GM12872 (cell line): ENCODE measurements at regions not wholly inside any gene's neighbourhood (a gene's known extent, or its start where the extent isn't known, plus 50 kb on each side); places are given as distances from the start of the nearest gene placed in this dataset.

Source experiments
- TF ChIP-seq, protein P1 (sequence below): IDR thresholded peaks from 3 replicates; pipeline ENCODE4 v1.5.1; 2011; ENCODE audit warnings: low read depth, mild to moderate bottlenecking, low read length, moderate library complexity; ENCODE audit not compliant: insufficient read depth

DNA sequence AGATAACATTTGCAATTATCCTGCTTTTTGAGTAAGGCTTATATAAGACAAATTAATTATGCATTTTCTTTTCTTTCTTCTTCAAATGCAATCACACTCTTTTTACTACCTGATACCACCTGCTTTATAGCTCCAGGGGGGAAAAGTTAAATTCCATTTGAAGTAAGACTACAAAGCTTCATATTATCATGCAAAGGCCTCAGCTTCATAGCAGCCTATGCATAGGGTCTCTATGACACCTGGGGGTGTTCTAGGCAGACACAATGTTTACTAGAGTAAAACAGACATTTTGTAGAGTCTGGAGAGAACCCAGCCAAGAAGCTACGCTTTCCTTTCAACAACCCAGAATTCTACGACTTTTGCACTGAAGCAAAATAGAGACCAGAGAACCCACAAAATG is 148.0 kb downstream of the MCHR2 start:
- TF ChIP-seq, protein P1, sequence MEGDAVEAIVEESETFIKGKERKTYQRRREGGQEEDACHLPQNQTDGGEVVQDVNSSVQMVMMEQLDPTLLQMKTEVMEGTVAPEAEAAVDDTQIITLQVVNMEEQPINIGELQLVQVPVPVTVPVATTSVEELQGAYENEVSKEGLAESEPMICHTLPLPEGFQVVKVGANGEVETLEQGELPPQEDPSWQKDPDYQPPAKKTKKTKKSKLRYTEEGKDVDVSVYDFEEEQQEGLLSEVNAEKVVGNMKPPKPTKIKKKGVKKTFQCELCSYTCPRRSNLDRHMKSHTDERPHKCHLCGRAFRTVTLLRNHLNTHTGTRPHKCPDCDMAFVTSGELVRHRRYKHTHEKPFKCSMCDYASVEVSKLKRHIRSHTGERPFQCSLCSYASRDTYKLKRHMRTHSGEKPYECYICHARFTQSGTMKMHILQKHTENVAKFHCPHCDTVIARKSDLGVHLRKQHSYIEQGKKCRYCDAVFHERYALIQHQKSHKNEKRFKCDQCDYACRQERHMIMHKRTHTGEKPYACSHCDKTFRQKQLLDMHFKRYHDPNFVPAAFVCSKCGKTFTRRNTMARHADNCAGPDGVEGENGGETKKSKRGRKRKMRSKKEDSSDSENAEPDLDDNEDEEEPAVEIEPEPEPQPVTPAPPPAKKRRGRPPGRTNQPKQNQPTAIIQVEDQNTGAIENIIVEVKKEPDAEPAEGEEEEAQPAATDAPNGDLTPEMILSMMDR: no peak

DNA sequence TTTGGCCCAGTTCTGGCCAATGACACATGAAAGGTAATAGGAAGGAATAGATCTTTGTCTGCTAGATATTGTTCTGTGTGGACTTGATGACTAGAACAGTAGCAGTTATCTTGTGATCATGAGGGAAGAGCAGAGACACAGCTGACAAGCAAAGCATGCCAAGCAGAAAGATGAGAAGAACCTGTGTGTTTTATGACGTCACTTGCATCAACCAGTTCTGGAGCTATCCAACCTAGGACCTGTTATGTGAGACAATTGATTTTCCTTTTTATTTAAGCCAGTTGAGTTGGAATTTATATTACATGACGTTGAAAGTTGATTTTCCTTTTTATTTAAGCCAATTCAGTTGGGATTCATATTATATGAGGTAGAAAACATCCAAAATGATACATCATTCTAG is 143.2 kb downstream of the MCHR2 start:
- TF ChIP-seq, protein P1: no peak

DNA sequence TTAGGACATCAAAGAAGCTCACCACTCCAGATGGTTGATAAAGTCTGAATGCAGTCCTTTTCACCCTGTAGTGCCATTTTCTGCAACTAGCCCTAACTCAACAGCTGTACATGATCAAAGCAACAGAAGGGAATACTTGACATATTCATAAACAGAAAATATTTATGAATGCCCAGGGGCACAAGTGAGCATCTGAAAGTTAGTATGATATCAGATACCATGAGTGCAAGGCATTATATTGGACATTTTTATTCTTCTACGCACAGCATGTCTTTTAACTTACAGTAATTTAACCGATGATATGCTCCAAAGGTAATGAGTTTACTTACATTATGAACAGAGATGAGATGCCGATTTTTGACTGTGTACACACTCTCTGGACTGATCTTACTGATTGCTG is 142.0 kb downstream of the MCHR2 start:
- TF ChIP-seq, protein P1: no peak

DNA sequence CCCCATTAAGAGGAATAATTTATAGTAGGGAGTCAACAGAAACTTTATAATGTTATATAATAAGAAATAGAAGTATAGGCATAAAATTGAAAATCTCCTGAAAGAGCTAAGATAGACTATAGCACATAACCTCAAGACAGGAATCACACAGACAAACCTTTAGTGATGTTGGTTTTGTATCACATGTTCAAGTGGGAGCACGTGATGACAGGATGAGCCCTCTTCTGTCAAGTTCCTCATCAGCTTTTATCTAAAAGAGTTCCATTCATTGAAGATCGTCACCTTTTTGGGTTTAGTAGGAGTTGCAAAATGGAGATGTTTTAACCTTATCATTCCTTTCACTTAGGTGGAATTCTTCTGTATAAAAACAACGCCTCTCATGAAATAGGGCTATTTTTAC is 127.0 kb downstream of the MCHR2 start:
- TF ChIP-seq, protein P1: no peak

DNA sequence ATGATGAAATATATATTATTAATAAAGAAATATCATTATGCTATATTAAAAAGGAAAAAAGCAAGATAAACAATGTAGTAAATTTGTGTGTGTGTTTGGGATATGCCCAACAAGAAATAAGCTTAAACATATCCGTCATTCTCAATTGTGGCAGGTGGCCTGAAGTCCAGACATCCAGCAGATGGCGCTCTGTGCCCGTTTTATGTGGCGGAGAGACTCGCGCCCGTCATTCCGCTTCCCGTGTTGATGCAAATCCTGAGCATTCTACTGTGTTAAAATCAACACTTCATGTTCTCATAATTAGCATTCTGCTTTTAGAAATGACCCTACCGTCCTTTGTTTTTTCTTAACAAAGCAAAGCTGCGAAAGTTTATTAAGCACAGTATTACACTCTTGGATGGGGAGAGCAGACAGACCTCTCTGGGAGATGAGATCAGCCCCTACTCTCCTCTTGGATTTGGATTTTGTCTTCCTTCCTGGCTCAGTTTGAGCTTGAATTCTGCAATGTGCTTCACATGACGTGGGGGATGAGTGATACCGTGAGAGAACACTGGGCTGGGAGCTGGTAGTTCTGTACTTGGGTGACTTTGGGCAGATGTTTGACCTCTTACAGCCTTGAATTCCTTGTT is 125.8 kb downstream of the MCHR2 start:
- TF ChIP-seq, protein P1: peak; percentile 79
